ENCODE measurements at regions not wholly inside any gene's neighbourhood (a gene's known extent, or its start where the extent isn't known, plus 50 kb on each side); places are given as distances from the start of the nearest gene placed in this dataset.

DNA sequence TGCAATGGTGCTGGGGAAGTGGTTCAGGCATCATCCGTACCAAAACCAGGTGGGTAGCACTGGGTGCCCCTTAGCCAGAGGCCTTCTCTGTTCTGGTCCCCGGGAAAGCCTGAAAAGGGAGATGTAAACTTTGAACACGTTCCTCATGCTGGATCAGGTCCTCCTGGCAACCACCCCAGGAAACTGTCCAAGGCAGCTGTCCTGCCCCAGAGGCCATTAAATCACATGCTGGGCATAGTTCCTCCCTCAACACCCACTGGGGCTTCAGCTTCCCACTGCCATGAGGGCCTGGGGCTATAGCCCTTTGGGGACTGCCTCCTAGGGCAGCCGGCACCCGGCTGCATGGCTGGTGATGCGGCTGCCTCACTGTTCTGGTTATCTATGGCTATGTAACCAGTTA lies 228.9 kb upstream of the MVB12B start:
- TF ChIP-seq, protein P1, sequence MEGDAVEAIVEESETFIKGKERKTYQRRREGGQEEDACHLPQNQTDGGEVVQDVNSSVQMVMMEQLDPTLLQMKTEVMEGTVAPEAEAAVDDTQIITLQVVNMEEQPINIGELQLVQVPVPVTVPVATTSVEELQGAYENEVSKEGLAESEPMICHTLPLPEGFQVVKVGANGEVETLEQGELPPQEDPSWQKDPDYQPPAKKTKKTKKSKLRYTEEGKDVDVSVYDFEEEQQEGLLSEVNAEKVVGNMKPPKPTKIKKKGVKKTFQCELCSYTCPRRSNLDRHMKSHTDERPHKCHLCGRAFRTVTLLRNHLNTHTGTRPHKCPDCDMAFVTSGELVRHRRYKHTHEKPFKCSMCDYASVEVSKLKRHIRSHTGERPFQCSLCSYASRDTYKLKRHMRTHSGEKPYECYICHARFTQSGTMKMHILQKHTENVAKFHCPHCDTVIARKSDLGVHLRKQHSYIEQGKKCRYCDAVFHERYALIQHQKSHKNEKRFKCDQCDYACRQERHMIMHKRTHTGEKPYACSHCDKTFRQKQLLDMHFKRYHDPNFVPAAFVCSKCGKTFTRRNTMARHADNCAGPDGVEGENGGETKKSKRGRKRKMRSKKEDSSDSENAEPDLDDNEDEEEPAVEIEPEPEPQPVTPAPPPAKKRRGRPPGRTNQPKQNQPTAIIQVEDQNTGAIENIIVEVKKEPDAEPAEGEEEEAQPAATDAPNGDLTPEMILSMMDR (IDR thresholded peaks at IDR 0.05) = no peak
- Histone ChIP-seq H3K9me3 (replicated peaks in 1 of 2; ENCODE audit: control insufficient read depth in 1 of 2, insufficient read depth in 1 of 2, low read length in 2 of 2) (no peaks in the 10 kb centered on the region), H4K20me1 (ENCODE audit: insufficient read depth, low read length) (no peaks in the 10 kb centered on the region), H3K79me2 (ENCODE audit: insufficient read depth, low read length) (no peaks in the 10 kb centered on the region), H3K4me2 (replicated peaks; ENCODE audit: extremely low read depth, low read length, poor library complexity, severe bottlenecking) (no peak overlapping the region), H3K4me3 (replicated peaks in 1 of 3; ENCODE audit: low read depth in 2 of 3, low read length in 3 of 3) (no peak overlapping the region), H2AFZ (ENCODE audit: insufficient read depth, low read depth, low read length, poor library complexity, severe bottlenecking) (no peak overlapping the region), H3K4me1 (ENCODE audit: control insufficient read depth in 1 of 2, insufficient read depth in 2 of 2, low read length in 2 of 2) (no peaks in the 10 kb centered on the region), H3K27ac (ENCODE audit: low read depth in 1 of 2, low read length in 2 of 2) (no peak overlapping the region), H3K27me3 (ENCODE audit: control insufficient read depth in 2 of 2, insufficient read depth in 2 of 2, low read length in 2 of 2) (no peaks in the 10 kb centered on the region), H3K36me3 (replicated peaks in 1 of 2; ENCODE audit: control insufficient read depth in 1 of 2, insufficient read depth in 2 of 2, low read length in 2 of 2) (no peaks in the 10 kb centered on the region), H3K9ac (ENCODE audit: insufficient read depth, low read length, poor library complexity, severe bottlenecking) (no peak overlapping the region)
- 87% methylated on average over 5 of the region's 6 CpGs for WGBS (ENCODE audit: insufficient coverage)
- H3K4me3 Mint-ChIP-seq = no peak overlapping the region
- peaks cover 0 to 5% (median 0%) of the 10 kb centered on the region in 7 donors for H3K9me3 Mint-ChIP-seq
- no peak overlapping the region for H3K27ac Mint-ChIP-seq
- H3K36me3 Mint-ChIP-seq = no peaks in the 10 kb centered on the region
- H3K4me1 Mint-ChIP-seq = no peaks in the 10 kb centered on the region
- no peak for DNase-seq
- intact Hi-C loops (cut with micrococcal nuclease) = no loop called here
- H3K27me3 Mint-ChIP-seq (ENCODE audit: low read depth in 3 of 3) = peaks cover 3 to 12% (median 6%) of the 10 kb centered on the region in 3 donors

DNA sequence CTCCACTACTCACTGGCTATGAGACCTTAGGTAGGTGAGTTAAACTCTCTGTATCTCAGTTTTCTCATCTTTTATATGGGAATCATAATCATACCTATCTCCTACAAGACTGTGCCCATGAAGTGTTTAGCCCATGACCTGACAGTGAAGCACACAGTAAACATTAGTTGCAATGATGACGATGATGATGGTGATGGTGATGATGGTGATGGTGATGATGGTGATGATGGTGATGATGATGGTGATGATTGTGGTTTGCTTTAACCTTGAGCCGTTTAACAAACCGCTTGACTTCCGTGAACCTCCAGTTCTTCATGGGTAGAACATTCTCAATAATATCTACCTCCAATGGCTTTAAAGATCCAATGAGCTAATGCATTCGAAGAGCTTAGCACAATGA lies 220.2 kb upstream of the MVB12B start:
- Histone ChIP-seq H3K27me3 (ENCODE audit: control insufficient read depth in 2 of 2, insufficient read depth in 2 of 2, low read length in 2 of 2) (peaks cover 0 to 5% of the 10 kb centered on the region in 2 donors), H3K4me1 (ENCODE audit: control insufficient read depth in 1 of 2, insufficient read depth in 2 of 2, low read length in 2 of 2) (no peaks in the 10 kb centered on the region), H3K36me3 (replicated peaks in 1 of 2; ENCODE audit: control insufficient read depth in 1 of 2, insufficient read depth in 2 of 2, low read length in 2 of 2) (no peaks in the 10 kb centered on the region), H3K9me3 (replicated peaks in 1 of 2; ENCODE audit: control insufficient read depth in 1 of 2, insufficient read depth in 1 of 2, low read length in 2 of 2) (no peaks in the 10 kb centered on the region), H4K20me1 (ENCODE audit: insufficient read depth, low read length) (no peaks in the 10 kb centered on the region), H3K4me3 (replicated peaks in 1 of 3; ENCODE audit: low read depth in 2 of 3, low read length in 3 of 3) (no peak overlapping the region), H3K4me2 (replicated peaks; ENCODE audit: extremely low read depth, low read length, poor library complexity, severe bottlenecking) (no peak overlapping the region), H3K79me2 (ENCODE audit: insufficient read depth, low read length) (no peaks in the 10 kb centered on the region), H2AFZ (ENCODE audit: insufficient read depth, low read depth, low read length, poor library complexity, severe bottlenecking) (no peak overlapping the region), H3K27ac (ENCODE audit: low read depth in 1 of 2, low read length in 2 of 2) (no peak overlapping the region), H3K9ac (ENCODE audit: insufficient read depth, low read length, poor library complexity, severe bottlenecking) (no peak overlapping the region)
- H3K27ac Mint-ChIP-seq = no peak overlapping the region
- TF ChIP-seq, protein P1 (IDR thresholded peaks at IDR 0.05) = no peak
- intact Hi-C loops (cut with micrococcal nuclease) = loop anchor here in 1 of 2 donors (10.0 kb wide), 1 partner anchor 702 kb away; no protein-coding TSS in a partner anchor
- no peaks in the 10 kb centered on the region for H3K36me3 Mint-ChIP-seq
- 100% methylated on average over 1 of the region's 5 CpGs for WGBS (ENCODE audit: insufficient coverage)
- no peaks in the 10 kb centered on the region for H3K4me1 Mint-ChIP-seq
- H3K27me3 Mint-ChIP-seq (ENCODE audit: low read depth in 3 of 3) = peaks cover 12 to 22% (median 13%) of the 10 kb centered on the region in 3 donors
- no peak for DNase-seq
- no peak overlapping the region for H3K4me3 Mint-ChIP-seq
- peaks cover 0 to 2% (median 0%) of the 10 kb centered on the region in 7 donors for H3K9me3 Mint-ChIP-seq

Measured in CD14-positive monocyte (primary cell).